ENCODE measurements at regions not wholly inside any gene's neighbourhood (a gene's known extent, or its start where the extent isn't known, plus 50 kb on each side); places are given as distances from the start of the nearest gene placed in this dataset.

DNA sequence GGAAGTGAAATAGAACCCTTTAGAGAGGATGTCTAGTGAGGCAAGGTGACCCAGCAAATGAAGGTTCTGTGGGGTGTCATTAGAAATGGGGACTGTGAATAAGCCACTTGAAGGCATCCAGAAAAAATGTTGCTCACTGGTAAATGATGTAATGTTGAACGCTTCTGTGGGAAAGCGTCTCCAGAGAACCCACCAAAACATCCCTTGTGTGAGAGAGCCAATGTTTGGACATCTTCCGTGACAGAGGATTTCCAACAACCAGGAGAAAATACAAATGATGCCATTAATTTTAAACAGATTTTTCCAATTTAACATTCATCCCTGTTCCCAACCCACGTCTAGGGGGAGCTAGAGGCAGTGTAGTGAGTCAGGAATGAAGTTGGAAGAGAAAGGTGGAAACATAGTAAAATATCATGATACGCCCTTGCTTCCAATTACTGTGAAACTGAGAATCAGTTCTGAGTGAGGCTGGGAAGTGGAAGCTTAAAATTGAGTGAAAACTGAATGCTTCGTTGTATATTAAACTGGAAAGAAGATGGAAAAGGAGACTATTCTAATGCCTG, 584.2 kb downstream of the CD109 start:
- WGBS (ENCODE audit: insufficient coverage), result 83% methylated on average over 2 of the region's 6 CpGs
- Histone ChIP-seq H3K4me1 (ENCODE audit: control insufficient read depth in 2 of 2, insufficient read depth in 2 of 2, low read length in 2 of 2) (no peaks in the 10 kb centered on the region), H2AFZ (ENCODE audit: insufficient read depth, low read depth, low read length, poor library complexity, severe bottlenecking) (no peak overlapping the region), H3K79me2 (ENCODE audit: control insufficient read depth, insufficient read depth, low read length) (no peaks in the 10 kb centered on the region), H4K20me1 (ENCODE audit: control insufficient read depth, insufficient read depth, low read length, poor library complexity, severe bottlenecking) (no peaks in the 10 kb centered on the region), H3K9me3 (ENCODE audit: control extremely low read depth in 1 of 3, control insufficient read depth in 2 of 3, insufficient read depth in 1 of 3, low read length in 2 of 3) (no peaks in the 10 kb centered on the region), H3K27me3 (replicated peaks in 1 of 4; ENCODE audit: control extremely low read depth in 1 of 4, control insufficient read depth in 3 of 4, insufficient read depth in 4 of 4, low read length in 3 of 4) (no peaks in the 10 kb centered on the region), H3K36me3 (replicated peaks in 1 of 2; ENCODE audit: control extremely low read depth in 1 of 2, control insufficient read depth in 1 of 2, extremely low read depth in 1 of 2, insufficient read depth in 2 of 2, low read length in 1 of 2) (no peaks in the 10 kb centered on the region), H3K27ac (ENCODE audit: low read length in 2 of 2) (no peak overlapping the region), H3K9ac (ENCODE audit: low read length) (no peak overlapping the region), H3K4me2 (replicated peaks; ENCODE audit: low read depth, low read length, poor library complexity, severe bottlenecking) (no peak overlapping the region), H3K4me3 (ENCODE audit: control extremely low read depth in 1 of 5, extremely low read depth in 1 of 5, insufficient read depth in 1 of 5, low read depth in 2 of 5, low read length in 4 of 5) (no peak overlapping the region)
- intact Hi-C loops (cut with micrococcal nuclease), result no loop called here
- Mint-ChIP-seq H3K9me3 (ENCODE audit: insufficient read depth) (no peaks in the 10 kb centered on the region), H3K27ac (no peak overlapping the region), H3K27me3 (no peaks in the 10 kb centered on the region), H3K4me3 (no peak overlapping the region), H3K4me1 (no peaks in the 10 kb centered on the region)
- TF ChIP-seq CTCF (IDR thresholded peaks at IDR 0.05) (no peak), EZH2 (IDR thresholded peaks at IDR 0.05; ENCODE audit: borderline replicate concordance, insufficient read depth, low read depth, low read length, poor library complexity, severe bottlenecking) (no peak)
- ChIA-PET CTCF (no interaction called here), POLR2A (no interaction called here)
- ATAC-seq (ENCODE audit: low read depth), result no peak
- DNase-seq, result no peak

DNA sequence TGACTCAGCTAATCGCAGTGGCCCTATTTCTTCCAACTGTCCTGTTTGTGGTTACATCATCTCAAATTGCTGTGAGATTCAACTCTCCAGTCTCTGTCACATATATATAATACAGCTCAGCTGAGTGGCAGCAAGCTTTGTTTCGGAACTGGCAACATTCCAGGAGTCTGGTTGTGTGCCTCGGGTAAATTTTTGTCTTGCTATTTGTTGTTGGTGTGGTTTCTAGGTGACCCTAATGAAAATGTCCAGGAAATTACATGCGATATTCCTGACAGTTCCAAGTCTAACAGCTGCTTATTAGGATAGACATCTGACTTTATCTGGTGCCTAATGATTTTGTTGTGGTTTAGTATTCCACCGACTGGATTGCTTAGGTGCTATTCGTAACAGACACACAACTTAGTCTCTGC, 581.8 kb downstream of the CD109 start:
- Histone ChIP-seq H3K9ac (ENCODE audit: low read length) (no peak overlapping the region), H3K36me3 (replicated peaks in 1 of 2; ENCODE audit: control extremely low read depth in 1 of 2, control insufficient read depth in 1 of 2, extremely low read depth in 1 of 2, insufficient read depth in 2 of 2, low read length in 1 of 2) (no peaks in the 10 kb centered on the region), H2AFZ (ENCODE audit: insufficient read depth, low read depth, low read length, poor library complexity, severe bottlenecking) (no peak overlapping the region), H3K4me1 (ENCODE audit: control insufficient read depth in 2 of 2, insufficient read depth in 2 of 2, low read length in 2 of 2) (no peaks in the 10 kb centered on the region), H3K79me2 (ENCODE audit: control insufficient read depth, insufficient read depth, low read length) (no peaks in the 10 kb centered on the region), H3K4me3 (ENCODE audit: control extremely low read depth in 1 of 5, extremely low read depth in 1 of 5, insufficient read depth in 1 of 5, low read depth in 2 of 5, low read length in 4 of 5) (no peak overlapping the region), H3K9me3 (ENCODE audit: control extremely low read depth in 1 of 3, control insufficient read depth in 2 of 3, insufficient read depth in 1 of 3, low read length in 2 of 3) (no peaks in the 10 kb centered on the region), H4K20me1 (ENCODE audit: control insufficient read depth, insufficient read depth, low read length, poor library complexity, severe bottlenecking) (no peaks in the 10 kb centered on the region), H3K27ac (ENCODE audit: low read length in 2 of 2) (no peak overlapping the region), H3K27me3 (replicated peaks in 1 of 4; ENCODE audit: control extremely low read depth in 1 of 4, control insufficient read depth in 3 of 4, insufficient read depth in 4 of 4, low read length in 3 of 4) (no peaks in the 10 kb centered on the region), H3K4me2 (replicated peaks; ENCODE audit: low read depth, low read length, poor library complexity, severe bottlenecking) (no peak overlapping the region)
- TF ChIP-seq CTCF (IDR thresholded peaks at IDR 0.05) (no peak), EZH2 (IDR thresholded peaks at IDR 0.05; ENCODE audit: borderline replicate concordance, insufficient read depth, low read depth, low read length, poor library complexity, severe bottlenecking) (no peak)
- ATAC-seq (ENCODE audit: low read depth) (no peak), DNase-seq (no peak)
- Mint-ChIP-seq H3K4me3 (no peak overlapping the region), H3K27ac (no peak overlapping the region), H3K27me3 (no peaks in the 10 kb centered on the region), H3K9me3 (ENCODE audit: insufficient read depth) (no peaks in the 10 kb centered on the region), H3K4me1 (no peaks in the 10 kb centered on the region)
- ChIA-PET CTCF (no interaction called here), POLR2A (no interaction called here)
- intact Hi-C loops (cut with micrococcal nuclease), result no loop called here
- WGBS (ENCODE audit: insufficient coverage), result 73% methylated on average over 2 of the region's 6 CpGs
